GM10266 (cell line): ENCODE measurements at regions not wholly inside any gene's neighbourhood (a gene's known extent, or its start where the extent isn't known, plus 50 kb on each side); places are given as distances from the start of the nearest gene placed in this dataset.

ENCODE experiments used
- DNase-seq: peaks from one replicate; pipeline ENCODE4 v3.0.0; 2012; ENCODE audit errors: extremely low spot score
- TF ChIP-seq, protein P1 (sequence below): IDR thresholded peaks from 2 replicates; pipeline ENCODE4 v1.5.1; 2012; ENCODE audit warnings: mild to moderate bottlenecking, low read depth; ENCODE audit not compliant: control insufficient read depth, insufficient read depth; ENCODE audit errors: missing control alignments

DNA sequence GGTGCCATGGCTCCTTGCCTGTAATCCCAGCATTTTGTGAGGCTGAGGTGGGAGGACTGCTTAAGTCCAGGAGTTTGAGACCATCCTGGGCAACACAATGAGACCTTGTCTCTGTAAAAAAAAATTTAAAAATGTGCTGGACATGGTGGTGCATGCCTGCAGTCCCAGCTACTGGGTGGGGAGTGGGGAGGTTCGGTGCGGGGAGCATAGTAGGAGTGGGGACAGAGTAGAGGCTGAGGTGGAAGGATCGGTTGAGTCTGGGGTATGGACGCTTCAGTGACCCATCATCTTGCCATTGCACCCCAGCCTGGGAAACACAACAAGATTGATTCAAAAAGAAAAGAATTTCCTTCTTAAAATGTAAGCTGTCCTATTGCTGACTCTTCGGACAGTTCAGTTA is 1490.0 kb upstream of the GBE1 start:
- TF ChIP-seq, protein P1, sequence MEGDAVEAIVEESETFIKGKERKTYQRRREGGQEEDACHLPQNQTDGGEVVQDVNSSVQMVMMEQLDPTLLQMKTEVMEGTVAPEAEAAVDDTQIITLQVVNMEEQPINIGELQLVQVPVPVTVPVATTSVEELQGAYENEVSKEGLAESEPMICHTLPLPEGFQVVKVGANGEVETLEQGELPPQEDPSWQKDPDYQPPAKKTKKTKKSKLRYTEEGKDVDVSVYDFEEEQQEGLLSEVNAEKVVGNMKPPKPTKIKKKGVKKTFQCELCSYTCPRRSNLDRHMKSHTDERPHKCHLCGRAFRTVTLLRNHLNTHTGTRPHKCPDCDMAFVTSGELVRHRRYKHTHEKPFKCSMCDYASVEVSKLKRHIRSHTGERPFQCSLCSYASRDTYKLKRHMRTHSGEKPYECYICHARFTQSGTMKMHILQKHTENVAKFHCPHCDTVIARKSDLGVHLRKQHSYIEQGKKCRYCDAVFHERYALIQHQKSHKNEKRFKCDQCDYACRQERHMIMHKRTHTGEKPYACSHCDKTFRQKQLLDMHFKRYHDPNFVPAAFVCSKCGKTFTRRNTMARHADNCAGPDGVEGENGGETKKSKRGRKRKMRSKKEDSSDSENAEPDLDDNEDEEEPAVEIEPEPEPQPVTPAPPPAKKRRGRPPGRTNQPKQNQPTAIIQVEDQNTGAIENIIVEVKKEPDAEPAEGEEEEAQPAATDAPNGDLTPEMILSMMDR: no peak

GRCh38 chr3:83250613-83251012 is 1489.2 kb upstream of the GBE1 start:
- no peak for DNase-seq
- TF ChIP-seq, protein P1: no peak

More for the DNA sequence above, 1490.0 kb upstream of the GBE1 start:
- no peak for DNase-seq

DNA sequence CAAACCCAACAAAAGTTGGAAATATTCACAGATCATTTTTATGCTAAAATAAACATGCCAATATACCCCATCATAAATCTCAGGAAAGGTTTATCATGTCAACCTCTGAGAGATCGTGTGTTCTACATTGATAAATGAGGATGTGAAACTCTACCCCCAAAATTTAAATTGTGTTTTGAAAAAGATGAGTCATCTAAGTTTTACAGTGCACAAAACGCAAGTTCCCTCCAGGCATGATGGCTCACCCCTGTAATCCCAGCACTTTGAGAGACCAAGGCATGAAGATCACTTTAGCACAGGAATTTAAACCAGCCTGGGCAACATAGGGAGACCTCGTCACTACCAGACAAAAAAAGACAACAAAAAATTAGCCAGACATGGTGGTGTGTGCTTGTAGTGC is 1487.0 kb upstream of the GBE1 start:
- no peak for DNase-seq
- TF ChIP-seq, protein P1: no peak

- TF ChIP-seq, protein P1: no peak
- DNase-seq: no peak
Measured at GRCh38 chr3:83235180-83235814, 1473.9 kb upstream of the GBE1 start.

DNA sequence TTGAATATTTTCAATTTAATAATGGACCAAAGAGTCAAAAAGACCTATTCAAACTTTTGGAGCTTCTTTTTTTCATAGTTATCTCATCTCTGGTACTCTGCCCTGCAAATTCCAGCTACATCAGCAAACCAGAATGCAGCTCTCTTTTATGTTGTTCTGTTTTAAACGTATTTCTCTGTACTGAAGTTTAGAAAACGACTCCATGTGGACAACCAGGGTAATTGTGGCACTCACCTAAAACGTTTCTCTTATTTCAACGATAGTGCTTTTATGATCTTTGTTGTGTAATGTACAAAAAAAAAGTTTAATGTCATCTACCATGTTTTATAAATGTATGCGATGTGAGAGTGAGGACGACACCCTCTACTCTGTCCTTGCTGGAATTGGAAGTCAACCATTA is 1472.3 kb upstream of the GBE1 start:
- TF ChIP-seq, protein P1: no peak
- DNase-seq: no peak

GRCh38 chr3:83230841-83231240 is 1469.4 kb upstream of the GBE1 start:
- no peak for DNase-seq
- TF ChIP-seq, protein P1: no peak

- TF ChIP-seq, protein P1: no peak
- DNase-seq: no peak
Measured at GRCh38 chr3:83230376-83230775, 1468.9 kb upstream of the GBE1 start.
